HUES6 (cell line): ENCODE measurements at regions not wholly inside any gene's neighbourhood (a gene's known extent, or its start where the extent isn't known, plus 50 kb on each side); places are given as distances from the start of the nearest gene placed in this dataset.

Experiments used
- H3K27ac ChIP-seq: 2 replicates; pipeline ENCODE4 v1.7.0; 2013; ENCODE audit warnings: low read depth, mild to moderate bottlenecking, low read length, inconsistent platforms
- H3K27me3 ChIP-seq: 2 replicates; pipeline ENCODE4 v1.6.1; 2013; ENCODE audit warnings: low read length; ENCODE audit not compliant: control insufficient read depth, insufficient read depth
- H3K36me3 ChIP-seq: 2 replicates; pipeline ENCODE4 v1.6.1; 2013; ENCODE audit warnings: low read length; ENCODE audit not compliant: control insufficient read depth, insufficient read depth
- H3K4me1 ChIP-seq: 2 replicates; pipeline ENCODE4 v1.6.1; 2013; ENCODE audit warnings: low read length; ENCODE audit not compliant: control insufficient read depth, insufficient read depth
- H3K4me3 ChIP-seq: 2 replicates; pipeline ENCODE4 v1.5.1; 2013; ENCODE audit warnings: low read depth, low read length
- H3K9ac ChIP-seq: one replicate; pipeline ENCODE4 v1.6.1; 2013; ENCODE audit warnings: mild to moderate bottlenecking, low read length
- H3K9me3 ChIP-seq: 2 replicates; pipeline ENCODE4 v1.6.1; 2013; ENCODE audit warnings: low read depth, low read length; ENCODE audit not compliant: control insufficient read depth, insufficient read depth

GRCh38 chr9:120018037-120018436 is 561.9 kb downstream of the CDK5RAP2 start:
- Histone ChIP-seq H3K4me3 (no peak overlapping the region), H3K27me3 (no peaks in the 10 kb centered on the region), H3K4me1 (no peaks in the 10 kb centered on the region), H3K9me3 (no peaks in the 10 kb centered on the region), H3K27ac (no peak overlapping the region), H3K9ac (no peak overlapping the region), H3K36me3 (no peaks in the 10 kb centered on the region)

GRCh38 chr9:120016231-120016630 is 563.7 kb downstream of the CDK5RAP2 start:
- no peaks in the 10 kb centered on the region for H3K27me3 ChIP-seq
- no peak overlapping the region for H3K4me3 ChIP-seq
- no peak overlapping the region for H3K27ac ChIP-seq
- no peak overlapping the region for H3K9ac ChIP-seq
- no peaks in the 10 kb centered on the region for H3K9me3 ChIP-seq
- H3K4me1 ChIP-seq, result no peaks in the 10 kb centered on the region
- no peaks in the 10 kb centered on the region for H3K36me3 ChIP-seq

- Histone ChIP-seq H3K36me3 (no peaks in the 10 kb centered on the region), H3K9ac (no peak overlapping the region), H3K4me1 (no peaks in the 10 kb centered on the region), H3K27ac (no peak overlapping the region), H3K27me3 (no peaks in the 10 kb centered on the region), H3K4me3 (no peak overlapping the region), H3K9me3 (no peaks in the 10 kb centered on the region)
Observed at GRCh38 chr9:120014796-120015195, 565.2 kb downstream of the CDK5RAP2 start.

- no peaks in the 10 kb centered on the region for H3K27me3 ChIP-seq
- no peaks in the 10 kb centered on the region for H3K36me3 ChIP-seq
- H3K4me3 ChIP-seq, result no peak overlapping the region
- H3K9ac ChIP-seq, result no peak overlapping the region
- H3K9me3 ChIP-seq, result no peaks in the 10 kb centered on the region
- no peak overlapping the region for H3K27ac ChIP-seq
- H3K4me1 ChIP-seq, result no peaks in the 10 kb centered on the region
Observed at GRCh38 chr9:120009856-120010255, 570.1 kb downstream of the CDK5RAP2 start.

GRCh38 chr9:120001536-120001935 is 578.4 kb downstream of the CDK5RAP2 start:
- no peak overlapping the region for H3K27ac ChIP-seq
- no peaks in the 10 kb centered on the region for H3K27me3 ChIP-seq
- no peaks in the 10 kb centered on the region for H3K4me1 ChIP-seq
- no peak overlapping the region for H3K4me3 ChIP-seq
- H3K9ac ChIP-seq, result no peak overlapping the region
- no peaks in the 10 kb centered on the region for H3K9me3 ChIP-seq
- H3K36me3 ChIP-seq, result no peaks in the 10 kb centered on the region

- H3K27me3 ChIP-seq, result no peaks in the 10 kb centered on the region
- no peak overlapping the region for H3K27ac ChIP-seq
- no peak overlapping the region for H3K9ac ChIP-seq
- no peaks in the 10 kb centered on the region for H3K4me1 ChIP-seq
- no peak overlapping the region for H3K4me3 ChIP-seq
- no peaks in the 10 kb centered on the region for H3K36me3 ChIP-seq
- no peaks in the 10 kb centered on the region for H3K9me3 ChIP-seq
Observed at GRCh38 chr9:119998614-119999013, 581.4 kb downstream of the CDK5RAP2 start.

GRCh38 chr9:119991797-119992196 is 588.2 kb downstream of the CDK5RAP2 start:
- Histone ChIP-seq H3K9me3 (no peaks in the 10 kb centered on the region), H3K27me3 (no peaks in the 10 kb centered on the region; the same call in 1 of the 2 replicates), H3K27ac (no peak overlapping the region), H3K9ac (no peak overlapping the region), H3K4me1 (no peaks in the 10 kb centered on the region), H3K4me3 (no peak overlapping the region), H3K36me3 (no peaks in the 10 kb centered on the region)

- Histone ChIP-seq H3K27ac (no peak overlapping the region), H3K4me3 (no peak overlapping the region), H3K27me3 (0 out of 2 replicates have a peak, but pooled peaks cover 2% of the 10 kb centered on the region), H3K9ac (no peak overlapping the region), H3K4me1 (no peaks in the 10 kb centered on the region), H3K36me3 (no peaks in the 10 kb centered on the region), H3K9me3 (no peaks in the 10 kb centered on the region)
Observed at GRCh38 chr9:119986713-119987112, 593.3 kb downstream of the CDK5RAP2 start.

GRCh38 chr9:119986205-119986604 is 593.8 kb downstream of the CDK5RAP2 start:
- no peaks in the 10 kb centered on the region for H3K9me3 ChIP-seq
- no peak overlapping the region for H3K27ac ChIP-seq
- no peak overlapping the region for H3K4me3 ChIP-seq
- H3K36me3 ChIP-seq, result no peaks in the 10 kb centered on the region
- H3K4me1 ChIP-seq, result no peaks in the 10 kb centered on the region
- H3K27me3 ChIP-seq, result 0 out of 2 replicates have a peak, but pooled peaks cover 2% of the 10 kb centered on the region
- no peak overlapping the region for H3K9ac ChIP-seq

GRCh38 chr9:119974026-119974425 is 604.8 kb upstream of the BRINP1 start:
- no peaks in the 10 kb centered on the region for H3K9me3 ChIP-seq
- no peak overlapping the region for H3K9ac ChIP-seq
- no peak overlapping the region for H3K4me3 ChIP-seq
- no peak overlapping the region for H3K27ac ChIP-seq
- H3K4me1 ChIP-seq, result peaks cover 13% of the 10 kb centered on the region
- H3K36me3 ChIP-seq, result no peaks in the 10 kb centered on the region
- H3K27me3 ChIP-seq, result no peaks in the 10 kb centered on the region

- peaks cover 17% of the 10 kb centered on the region for H3K4me1 ChIP-seq
- H3K27me3 ChIP-seq, result no peaks in the 10 kb centered on the region
- no peak overlapping the region for H3K27ac ChIP-seq
- H3K9ac ChIP-seq, result no peak overlapping the region
- peaks cover 7% of the 10 kb centered on the region for H3K9me3 ChIP-seq
- H3K4me3 ChIP-seq, result no peak overlapping the region
- H3K36me3 ChIP-seq, result no peaks in the 10 kb centered on the region
Observed at GRCh38 chr9:119968836-119969707, 599.8 kb upstream of the BRINP1 start.
